Activated CD8-positive, alpha-beta memory T cell treated with anti-CD3 and anti-CD28 coated beads, Interleukin-2, amount 10 ng/mL, durations not matched to agents 7 days and 5 days (primary cell): ENCODE measurements at regions not wholly inside any gene's neighbourhood (a gene's known extent, or its start where the extent isn't known, plus 50 kb on each side); places are given as distances from the start of the nearest gene placed in this dataset.

Experiments used
- ATAC-seq: fragments of 150-1000 bp; cut with Tn5 transposase; one replicate; pipeline ENCODE4 v1.10.0; 2021; ENCODE audit warnings: moderate library complexity
- CTCF ChIA-PET: fragments of 350-600 bp; sonication (Branson Sonifier 250); formaldehyde crosslinking; loops from one replicate; lab custom pipeline; 2021; ENCODE audit warnings: antibody characterized with exemption; lab: Charles Lee
- DNase-seq: peaks from one replicate; pipeline ENCODE4 v3.0.0-alpha.2; 2020
- H3K27ac Mint-ChIP-seq: one replicate; pipeline ENCODE4 v1.8.0; 2021; ENCODE audit warnings: mild to moderate bottlenecking, mixed read lengths
- H3K27me3 Mint-ChIP-seq: one replicate; pipeline ENCODE4 v1.8.0; 2021; ENCODE audit warnings: mixed read lengths
- H3K36me3 Mint-ChIP-seq: one replicate; pipeline ENCODE4 v1.8.0; 2021; ENCODE audit warnings: mild to moderate bottlenecking, mixed read lengths
- H3K4me1 Mint-ChIP-seq: one replicate; pipeline ENCODE4 v1.8.0; 2021; ENCODE audit warnings: mixed read lengths
- H3K4me3 Mint-ChIP-seq: one replicate; pipeline ENCODE4 v1.8.0; 2021; ENCODE audit warnings: mild to moderate bottlenecking, moderate library complexity, mixed read lengths
- H3K9me3 Mint-ChIP-seq: one replicate; pipeline ENCODE4 v1.8.0; 2022; ENCODE audit warnings: low read depth, mixed read lengths

- Mint-ChIP-seq H3K27me3 (peaks cover 42% of the 10 kb centered on the region), H3K36me3 (no peaks in the 10 kb centered on the region), H3K4me3 (no peak overlapping the region), H3K4me1 (no peaks in the 10 kb centered on the region), H3K27ac (no peak overlapping the region), H3K9me3 (no peaks in the 10 kb centered on the region)
- ATAC-seq, result no peak
- DNase-seq, result no peak
- CTCF ChIA-PET, result no interaction called here
Observed at GRCh38 chr1:157286646-157287420, 148.6 kb upstream of the ETV3 start.

GRCh38 chr1:157286096-157286495 lies 147.9 kb upstream of the ETV3 start:
- peaks cover 48% of the 10 kb centered on the region for H3K27me3 Mint-ChIP-seq
- no peak for DNase-seq

GRCh38 chr1:157284451-157284850 lies 146.3 kb upstream of the ETV3 start:
- no peak overlapping the region for H3K27ac Mint-ChIP-seq
- no peaks in the 10 kb centered on the region for H3K4me1 Mint-ChIP-seq
- H3K27me3 Mint-ChIP-seq, result peaks cover 46% of the 10 kb centered on the region
- ATAC-seq (no peak), DNase-seq (no peak)
- no peaks in the 10 kb centered on the region for H3K9me3 Mint-ChIP-seq
- CTCF ChIA-PET, result no interaction called here
- H3K4me3 Mint-ChIP-seq, result no peak overlapping the region
- H3K36me3 Mint-ChIP-seq, result no peaks in the 10 kb centered on the region

More at GRCh38 chr1:157286096-157286495, 147.9 kb upstream of the ETV3 start:
- Mint-ChIP-seq H3K27ac (no peak overlapping the region), H3K4me1 (no peaks in the 10 kb centered on the region), H3K4me3 (no peak overlapping the region), H3K9me3 (no peaks in the 10 kb centered on the region), H3K36me3 (no peaks in the 10 kb centered on the region)
- ATAC-seq, result no peak
- CTCF ChIA-PET, result no interaction called here

- no peaks in the 10 kb centered on the region for H3K9me3 Mint-ChIP-seq
- H3K4me1 Mint-ChIP-seq, result no peaks in the 10 kb centered on the region
- DNase-seq (no peak), ATAC-seq (no peak)
- H3K27ac Mint-ChIP-seq, result no peak overlapping the region
- CTCF ChIA-PET, result no interaction called here
- H3K36me3 Mint-ChIP-seq, result no peaks in the 10 kb centered on the region
- H3K4me3 Mint-ChIP-seq, result no peak overlapping the region
- H3K27me3 Mint-ChIP-seq, result peaks cover 27% of the 10 kb centered on the region
Observed at GRCh38 chr1:157279802-157280140, 141.6 kb upstream of the ETV3 start.

- no peak overlapping the region for H3K27ac Mint-ChIP-seq
- peaks cover 24% of the 10 kb centered on the region for H3K27me3 Mint-ChIP-seq
- no peak overlapping the region for H3K4me3 Mint-ChIP-seq
- no peaks in the 10 kb centered on the region for H3K36me3 Mint-ChIP-seq
- no peaks in the 10 kb centered on the region for H3K4me1 Mint-ChIP-seq
- CTCF ChIA-PET, result no interaction called here
- H3K9me3 Mint-ChIP-seq, result no peaks in the 10 kb centered on the region
- DNase-seq (no peak), ATAC-seq (no peak)
Observed at GRCh38 chr1:157279138-157279801, 141.1 kb upstream of the ETV3 start.

GRCh38 chr1:157278383-157279137 lies 140.4 kb upstream of the ETV3 start:
- H3K27ac Mint-ChIP-seq, result no peak overlapping the region
- ATAC-seq (no peak), DNase-seq (no peak)
- peaks cover 20% of the 10 kb centered on the region for H3K27me3 Mint-ChIP-seq
- H3K9me3 Mint-ChIP-seq, result no peaks in the 10 kb centered on the region
- CTCF ChIA-PET, result no interaction called here
- H3K36me3 Mint-ChIP-seq, result no peaks in the 10 kb centered on the region
- no peak overlapping the region for H3K4me3 Mint-ChIP-seq
- no peaks in the 10 kb centered on the region for H3K4me1 Mint-ChIP-seq

- H3K9me3 Mint-ChIP-seq, result no peaks in the 10 kb centered on the region
- CTCF ChIA-PET, result no interaction called here
- no peak overlapping the region for H3K27ac Mint-ChIP-seq
- H3K4me1 Mint-ChIP-seq, result no peaks in the 10 kb centered on the region
- H3K36me3 Mint-ChIP-seq, result no peaks in the 10 kb centered on the region
- peaks cover 14% of the 10 kb centered on the region for H3K27me3 Mint-ChIP-seq
- ATAC-seq (no peak), DNase-seq (no peak)
- H3K4me3 Mint-ChIP-seq, result no peak overlapping the region
Observed at GRCh38 chr1:157277913-157278312, 139.7 kb upstream of the ETV3 start.

- no peak for DNase-seq
- no peaks in the 10 kb centered on the region for H3K9me3 Mint-ChIP-seq
- H3K27me3 Mint-ChIP-seq, result peaks cover 8% of the 10 kb centered on the region
- H3K4me1 Mint-ChIP-seq, result no peaks in the 10 kb centered on the region
- no peaks in the 10 kb centered on the region for H3K36me3 Mint-ChIP-seq
- CTCF ChIA-PET, result no interaction called here
- ATAC-seq, result no peak
- no peak overlapping the region for H3K27ac Mint-ChIP-seq
- no peak overlapping the region for H3K4me3 Mint-ChIP-seq
Observed at GRCh38 chr1:157277281-157277680, 139.1 kb upstream of the ETV3 start.

- DNase-seq (no peak), ATAC-seq (no peak)
- CTCF ChIA-PET, result no interaction called here
- Mint-ChIP-seq H3K27me3 (peaks cover 4% of the 10 kb centered on the region), H3K9me3 (no peaks in the 10 kb centered on the region), H3K4me3 (no peak overlapping the region), H3K36me3 (no peaks in the 10 kb centered on the region), H3K4me1 (no peaks in the 10 kb centered on the region), H3K27ac (no peak overlapping the region)
Observed at GRCh38 chr1:157274698-157275534, 136.7 kb upstream of the ETV3 start.

GRCh38 chr1:157272729-157273524 lies 134.7 kb upstream of the ETV3 start:
- CTCF ChIA-PET, result no interaction called here
- Mint-ChIP-seq H3K9me3 (no peaks in the 10 kb centered on the region), H3K4me1 (no peaks in the 10 kb centered on the region), H3K27me3 (peaks cover 9% of the 10 kb centered on the region), H3K27ac (no peak overlapping the region), H3K4me3 (no peak overlapping the region), H3K36me3 (no peaks in the 10 kb centered on the region)
- ATAC-seq (no peak), DNase-seq (no peak)

GRCh38 chr1:157272264-157272663 lies 134.1 kb upstream of the ETV3 start:
- H3K27ac Mint-ChIP-seq, result no peak overlapping the region
- no peaks in the 10 kb centered on the region for H3K4me1 Mint-ChIP-seq
- ATAC-seq (no peak), DNase-seq (no peak)
- peaks cover 13% of the 10 kb centered on the region for H3K27me3 Mint-ChIP-seq
- no peak overlapping the region for H3K4me3 Mint-ChIP-seq
- no peaks in the 10 kb centered on the region for H3K36me3 Mint-ChIP-seq
- CTCF ChIA-PET, result no interaction called here
- no peaks in the 10 kb centered on the region for H3K9me3 Mint-ChIP-seq

GRCh38 chr1:157270705-157271274 lies 132.6 kb upstream of the ETV3 start:
- CTCF ChIA-PET, result no interaction called here
- Mint-ChIP-seq H3K27ac (no peak overlapping the region), H3K27me3 (peaks cover 25% of the 10 kb centered on the region), H3K9me3 (no peaks in the 10 kb centered on the region), H3K4me3 (no peak overlapping the region), H3K36me3 (no peaks in the 10 kb centered on the region), H3K4me1 (no peaks in the 10 kb centered on the region)
- ATAC-seq (no peak), DNase-seq (no peak)
